ENCODE measurements at regions not wholly inside any gene's neighbourhood (a gene's known extent, or its start where the extent isn't known, plus 50 kb on each side); places are given as distances from the start of the nearest gene placed in this dataset.
A peak's percentile ranks its signal among the peaks of the same experiment; 100 is the strongest.

- Histone ChIP-seq H2BK15ac (ENCODE audit: low read depth, low read length) (no peak overlapping the region), H3K23me2 (ENCODE audit: insufficient read length, low read depth, low read length, poor library complexity, severe bottlenecking) (peaks cover 8% of the 10 kb centered on the region), H4K8ac (replicated peaks; ENCODE audit: insufficient read length, low read depth, low read length) (no peak overlapping the region), H3K4me2 (ENCODE audit: insufficient read depth, insufficient read length, low read length) (no peak overlapping the region), H3K27me3 (ENCODE audit: insufficient read depth, low read length) (no peaks in the 10 kb centered on the region), H3K79me2 (ENCODE audit: insufficient read depth, low read length) (no peaks in the 10 kb centered on the region), H2BK12ac (ENCODE audit: insufficient read length, low read depth, low read length) (no peak overlapping the region), H2BK120ac (ENCODE audit: low read depth, low read length, poor library complexity, severe bottlenecking) (no peak overlapping the region), H3T11ph (ENCODE audit: low read length) (no peak overlapping the region), H3K14ac (ENCODE audit: insufficient read depth, low read length) (no peak overlapping the region), H2AK5ac (ENCODE audit: insufficient read length, low read length) (no peak overlapping the region), H3K4me1 (ENCODE audit: insufficient read depth, low read length) (no peaks in the 10 kb centered on the region), H3K9ac (ENCODE audit: extremely low read depth, insufficient read length, low read length) (no peak overlapping the region), H4K91ac (ENCODE audit: insufficient read length, low read depth, low read length) (no peak overlapping the region), H3K27ac (ENCODE audit: insufficient read length, low read depth, low read length) (no peak overlapping the region), H3K9me3 (ENCODE audit: control insufficient read depth, low read depth, low read length) (no peaks in the 10 kb centered on the region), H3K4ac (ENCODE audit: low read depth, low read length) (no peak overlapping the region), H3K18ac (ENCODE audit: insufficient read length, low read depth, low read length) (no peak overlapping the region), H3K23ac (ENCODE audit: insufficient read length, low read depth, low read length) (no peak overlapping the region), H2AFZ (ENCODE audit: low read length) (no peak overlapping the region), H2BK5ac (ENCODE audit: insufficient read length, low read length) (no peak overlapping the region), H4K20me1 (ENCODE audit: control insufficient read depth, insufficient read depth, insufficient read length) (no peaks in the 10 kb centered on the region), H3K56ac (ENCODE audit: insufficient read length, low read depth, low read length) (no peak overlapping the region), H3K79me1 (ENCODE audit: insufficient read depth, low read depth, low read length, poor library complexity, severe bottlenecking) (peaks cover 3% of the 10 kb centered on the region), H2BK20ac (ENCODE audit: low read depth, low read length, poor library complexity, severe bottlenecking) (no peak overlapping the region), H4K5ac (ENCODE audit: insufficient read length, low read depth, low read length) (no peak overlapping the region)
- TF ChIP-seq CTCF (conservative IDR thresholded peaks at IDR 0.05), result no peak
- Mint-ChIP-seq H3K36me3 (ENCODE audit: insufficient read depth in 1 of 3, low read depth in 3 of 3) (no peaks in the 10 kb centered on the region), H3K27me3 (ENCODE audit: low read depth) (peaks cover 1% of the 10 kb centered on the region), H3K9me3 (no peaks in the 10 kb centered on the region; a peak in 1 of 5 replicates), H3K4me3 (no peak overlapping the region), H3K4me1 (peaks cover 26 to 52% of the 10 kb centered on the region in 2 experiments), H3K27ac (peak overlapping the region in 1 of 3 experiments; percentile 23; a peak in 1 of 7 replicates)
- WGBS (ENCODE audit: extremely low coverage, insufficient read length, low lambda C conversion rate), result no CpG with 5 or more reads among the region's 5 CpGs
- no peak for DNase-seq
Observed at GRCh38 chr16:85239239-85239638, 127.0 kb upstream of the CIBAR2 start.

Measured in H9 (cell line).